ENCODE measurements at regions not wholly inside any gene's neighbourhood (a gene's known extent, or its start where the extent isn't known, plus 50 kb on each side); places are given as distances from the start of the nearest gene placed in this dataset.

DNA sequence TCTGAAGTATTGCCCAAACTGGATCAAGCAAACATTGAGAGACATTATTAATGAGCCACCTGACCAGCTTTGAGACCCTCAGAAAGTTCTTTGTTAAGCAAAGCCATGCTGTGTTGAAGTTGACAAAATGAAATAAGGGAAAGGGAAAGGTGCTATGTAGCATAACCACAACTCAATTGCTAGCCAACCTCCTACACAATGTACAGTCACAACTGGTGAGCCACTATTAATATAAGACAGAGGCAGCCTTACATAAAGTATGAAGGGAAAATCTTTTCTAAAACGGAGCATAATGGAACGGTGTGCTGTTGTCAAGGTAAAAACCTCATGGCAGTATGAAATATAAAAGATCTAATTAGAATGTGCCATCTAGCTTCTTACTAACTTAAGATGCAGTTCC is 375.8 kb upstream of the ST8SIA4 start:
- no peak overlapping the region for H3K56ac ChIP-seq (ENCODE audit: insufficient read length, low read depth, low read length)
- H3K4me2 ChIP-seq (ENCODE audit: insufficient read depth, insufficient read length, low read length) = no peak overlapping the region
- H3K4me1 ChIP-seq (ENCODE audit: insufficient read depth, low read length) = no peaks in the 10 kb centered on the region
- no peak overlapping the region for H2AK5ac ChIP-seq (ENCODE audit: insufficient read length, low read length)
- no peak overlapping the region for H3K4ac ChIP-seq (ENCODE audit: low read depth, low read length)
- no peak overlapping the region for H2AFZ ChIP-seq (ENCODE audit: low read length)
- H4K91ac ChIP-seq (ENCODE audit: insufficient read length, low read depth, low read length) = no peak overlapping the region
- no peak for DNase-seq
- H4K8ac ChIP-seq (replicated peaks; ENCODE audit: insufficient read length, low read depth, low read length) = no peak overlapping the region
- H2BK20ac ChIP-seq (ENCODE audit: low read depth, low read length, poor library complexity, severe bottlenecking) = no peak overlapping the region
- H4K20me1 ChIP-seq (ENCODE audit: control insufficient read depth, insufficient read depth, insufficient read length) = no peaks in the 10 kb centered on the region
- H3K9ac ChIP-seq (ENCODE audit: extremely low read depth, insufficient read length, low read length) = no peak overlapping the region
- TF ChIP-seq CTCF (conservative IDR thresholded peaks at IDR 0.05) = no peak
- no peaks in the 10 kb centered on the region for H3K9me3 ChIP-seq (ENCODE audit: control insufficient read depth, low read depth, low read length)
- H3K4me1 Mint-ChIP-seq = no peaks in the 10 kb centered on the region
- no peak overlapping the region for H2BK15ac ChIP-seq (ENCODE audit: low read depth, low read length)
- no peaks in the 10 kb centered on the region for H3K27me3 Mint-ChIP-seq (ENCODE audit: low read depth)
- H3K9me3 Mint-ChIP-seq = no peaks in the 10 kb centered on the region
- no peak overlapping the region for H3K14ac ChIP-seq (ENCODE audit: insufficient read depth, low read length)
- H3K27me3 ChIP-seq (ENCODE audit: insufficient read depth, low read length) = no peaks in the 10 kb centered on the region
- H3K23me2 ChIP-seq (ENCODE audit: insufficient read length, low read depth, low read length, poor library complexity, severe bottlenecking) = no peaks in the 10 kb centered on the region
- no peak overlapping the region for H3K27ac Mint-ChIP-seq
- H2BK12ac ChIP-seq (ENCODE audit: insufficient read length, low read depth, low read length) = no peak overlapping the region
- no peak overlapping the region for H3K4me3 Mint-ChIP-seq
- H2BK120ac ChIP-seq (ENCODE audit: low read depth, low read length, poor library complexity, severe bottlenecking) = no peak overlapping the region
- no CpG with 5 or more reads among the region's 2 CpGs for WGBS (ENCODE audit: extremely low coverage, insufficient read length, low lambda C conversion rate)
- no peak overlapping the region for H2BK5ac ChIP-seq (ENCODE audit: insufficient read length, low read length)
- H3T11ph ChIP-seq (ENCODE audit: low read length) = no peak overlapping the region
- no peak overlapping the region for H4K5ac ChIP-seq (ENCODE audit: insufficient read length, low read depth, low read length)
- H3K36me3 Mint-ChIP-seq (ENCODE audit: insufficient read depth in 1 of 3, low read depth in 3 of 3) = no peaks in the 10 kb centered on the region
- H3K27ac ChIP-seq (ENCODE audit: insufficient read length, low read depth, low read length) = no peak overlapping the region
- H3K79me1 ChIP-seq (ENCODE audit: insufficient read depth, low read depth, low read length, poor library complexity, severe bottlenecking) = no peaks in the 10 kb centered on the region
- no peaks in the 10 kb centered on the region for H3K79me2 ChIP-seq (ENCODE audit: insufficient read depth, low read length)
- no peak overlapping the region for H3K23ac ChIP-seq (ENCODE audit: insufficient read length, low read depth, low read length)
- H3K18ac ChIP-seq (ENCODE audit: insufficient read length, low read depth, low read length) = no peak overlapping the region

All from H9 (cell line).